PC-9 (cell line): ENCODE measurements at regions not wholly inside any gene's neighbourhood (a gene's known extent, or its start where the extent isn't known, plus 50 kb on each side); places are given as distances from the start of the nearest gene placed in this dataset.
"Not testable (repeated sequence)": the region's sequence is repeated elsewhere in the genome, so short reads cannot be mapped to it uniquely, and the experiment has no call there.

Experiments
- EZH2 ChIP-seq: fragments of 200-600 bp; sonication (generic); IDR thresholded peaks from 2 replicates; pipeline ENCODE4 v1.8.0; 2017; ENCODE audit warnings: antibody characterized with exemption, low read depth
- TF ChIP-seq, protein P1 (sequence below): fragments of 200-600 bp; sonication (generic); conservative IDR thresholded peaks from 2 replicates; pipeline ENCODE4 v1.6.1; 2017; ENCODE audit warnings: mixed run types, antibody characterized with exemption, mild to moderate bottlenecking, moderate library complexity

- TF ChIP-seq, protein P1, sequence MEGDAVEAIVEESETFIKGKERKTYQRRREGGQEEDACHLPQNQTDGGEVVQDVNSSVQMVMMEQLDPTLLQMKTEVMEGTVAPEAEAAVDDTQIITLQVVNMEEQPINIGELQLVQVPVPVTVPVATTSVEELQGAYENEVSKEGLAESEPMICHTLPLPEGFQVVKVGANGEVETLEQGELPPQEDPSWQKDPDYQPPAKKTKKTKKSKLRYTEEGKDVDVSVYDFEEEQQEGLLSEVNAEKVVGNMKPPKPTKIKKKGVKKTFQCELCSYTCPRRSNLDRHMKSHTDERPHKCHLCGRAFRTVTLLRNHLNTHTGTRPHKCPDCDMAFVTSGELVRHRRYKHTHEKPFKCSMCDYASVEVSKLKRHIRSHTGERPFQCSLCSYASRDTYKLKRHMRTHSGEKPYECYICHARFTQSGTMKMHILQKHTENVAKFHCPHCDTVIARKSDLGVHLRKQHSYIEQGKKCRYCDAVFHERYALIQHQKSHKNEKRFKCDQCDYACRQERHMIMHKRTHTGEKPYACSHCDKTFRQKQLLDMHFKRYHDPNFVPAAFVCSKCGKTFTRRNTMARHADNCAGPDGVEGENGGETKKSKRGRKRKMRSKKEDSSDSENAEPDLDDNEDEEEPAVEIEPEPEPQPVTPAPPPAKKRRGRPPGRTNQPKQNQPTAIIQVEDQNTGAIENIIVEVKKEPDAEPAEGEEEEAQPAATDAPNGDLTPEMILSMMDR, result not testable (repeated sequence)
- TF ChIP-seq EZH2, result not testable (repeated sequence)
These were observed 395.3 kb upstream of the ZNF337 start for GRCh38 chr20:26091921-26092320.
